H9 (cell line): ENCODE measurements at regions not wholly inside any gene's neighbourhood (a gene's known extent, or its start where the extent isn't known, plus 50 kb on each side); places are given as distances from the start of the nearest gene placed in this dataset.

Experiments used
- DNase-seq: peaks from one replicate; pipeline ENCODE4 v3.0.0-alpha.2; 2017
- H2AFZ ChIP-seq: one replicate; pipeline ENCODE4 v1.6.1; 2013; ENCODE audit warnings: mild to moderate bottlenecking, low read length, control low read depth, moderate library complexity
- H2AK5ac ChIP-seq: 2 replicates; pipeline ENCODE4 v1.6.1; 2013; ENCODE audit warnings: low read length, control low read depth, mixed read lengths; ENCODE audit not compliant: insufficient read length
- H2BK120ac ChIP-seq: one replicate; pipeline ENCODE4 v1.6.1; 2013; ENCODE audit warnings: low read depth, mild to moderate bottlenecking, low read length, control low read depth, inconsistent platforms; ENCODE audit not compliant: poor library complexity, severe bottlenecking
- H2BK12ac ChIP-seq: 2 replicates; pipeline ENCODE4 v1.6.1; 2013; ENCODE audit warnings: low read length, control low read depth, mixed read lengths, low read depth; ENCODE audit not compliant: insufficient read length
- H2BK15ac ChIP-seq: 2 replicates; pipeline ENCODE4 v1.6.1; 2013; ENCODE audit warnings: low read depth, low read length, control low read depth
- H2BK20ac ChIP-seq: one replicate; pipeline ENCODE4 v1.6.1; 2013; ENCODE audit warnings: low read depth, mild to moderate bottlenecking, low read length, control low read depth, inconsistent platforms; ENCODE audit not compliant: poor library complexity, severe bottlenecking
- H2BK5ac ChIP-seq: 2 replicates; pipeline ENCODE4 v1.6.1; 2013; ENCODE audit warnings: low read length, control low read depth, mixed read lengths; ENCODE audit not compliant: insufficient read length
- H3K14ac ChIP-seq: 2 replicates; pipeline ENCODE4 v1.6.1; 2013; ENCODE audit warnings: low read length, control low read depth; ENCODE audit not compliant: insufficient read depth
- H3K18ac ChIP-seq: 2 replicates; pipeline ENCODE4 v1.6.1; 2013; ENCODE audit warnings: low read depth, mild to moderate bottlenecking, mixed read lengths, low read length, control low read depth; ENCODE audit not compliant: insufficient read length
- H3K23ac ChIP-seq: 2 replicates; pipeline ENCODE4 v1.6.1; 2013; ENCODE audit warnings: low read length, control low read depth, mixed read lengths, low read depth; ENCODE audit not compliant: insufficient read length
- H3K23me2 ChIP-seq: 2 replicates; pipeline ENCODE4 v1.6.1; 2013; ENCODE audit warnings: low read depth, mild to moderate bottlenecking, mixed read lengths, low read length, control low read depth; ENCODE audit not compliant: insufficient read length, poor library complexity, severe bottlenecking
- H3K27ac ChIP-seq: 2 replicates; pipeline ENCODE4 v1.5.1; 2013; ENCODE audit warnings: low read length, control low read depth, mixed read lengths, low read depth; ENCODE audit not compliant: insufficient read length
- H3K27me3 ChIP-seq: 2 replicates; pipeline ENCODE4 v1.6.1; 2013; ENCODE audit warnings: low read length, control low read depth, inconsistent platforms; ENCODE audit not compliant: insufficient read depth
- H3K4ac ChIP-seq: 2 replicates; pipeline ENCODE4 v1.6.1; 2013; ENCODE audit warnings: low read depth, mild to moderate bottlenecking, control low read depth, inconsistent platforms, low read length, moderate library complexity
- H3K4me1 ChIP-seq: 2 replicates; pipeline ENCODE4 v1.6.1; 2013; ENCODE audit warnings: low read length, control low read depth, inconsistent platforms; ENCODE audit not compliant: insufficient read depth
- H3K4me2 ChIP-seq: 2 replicates; pipeline ENCODE4 v1.6.1; 2013; ENCODE audit warnings: low read length, control low read depth, mixed read lengths; ENCODE audit not compliant: insufficient read length, insufficient read depth
- H3K56ac ChIP-seq: 2 replicates; pipeline ENCODE4 v1.6.1; 2013; ENCODE audit warnings: low read depth, mild to moderate bottlenecking, mixed read lengths, low read length, control low read depth; ENCODE audit not compliant: insufficient read length
- H3K79me1 ChIP-seq: 2 replicates; pipeline ENCODE4 v1.6.1; 2013; ENCODE audit warnings: low read depth, mild to moderate bottlenecking, moderate library complexity, low read length, control low read depth, inconsistent platforms; ENCODE audit not compliant: insufficient read depth, poor library complexity, severe bottlenecking
- H3K79me2 ChIP-seq: 2 replicates; pipeline ENCODE4 v1.6.1; 2013; ENCODE audit warnings: low read length, control low read depth, inconsistent platforms; ENCODE audit not compliant: insufficient read depth
- H3K9ac ChIP-seq: 2 replicates; pipeline ENCODE4 v1.6.1; 2013; ENCODE audit warnings: low read length, control low read depth, mixed read lengths; ENCODE audit not compliant: insufficient read length; ENCODE audit errors: extremely low read depth
- H3K9me3 ChIP-seq: one replicate; pipeline ENCODE4 v1.6.1; 2013; ENCODE audit warnings: low read depth, low read length, inconsistent platforms; ENCODE audit not compliant: control insufficient read depth
- H3T11ph ChIP-seq: one replicate; pipeline ENCODE4 v1.6.1; 2013; ENCODE audit warnings: mild to moderate bottlenecking, low read length, control low read depth, inconsistent platforms
- H4K20me1 ChIP-seq: one replicate; pipeline ENCODE4 v1.6.1; 2013; ENCODE audit not compliant: control insufficient read depth, insufficient read length, insufficient read depth
- H4K5ac ChIP-seq: 2 replicates; pipeline ENCODE4 v1.6.1; 2013; ENCODE audit warnings: low read depth, mild to moderate bottlenecking, mixed read lengths, low read length, control low read depth; ENCODE audit not compliant: insufficient read length
- H4K8ac ChIP-seq: replicated peaks from 2 replicates; pipeline ENCODE4 v1.6.1; 2013; ENCODE audit warnings: low read length, control low read depth, mixed read lengths, low read depth; ENCODE audit not compliant: insufficient read length
- H4K91ac ChIP-seq: 2 replicates; pipeline ENCODE4 v1.6.1; 2013; ENCODE audit warnings: low read depth, mild to moderate bottlenecking, moderate library complexity, mixed read lengths, low read length, control low read depth; ENCODE audit not compliant: insufficient read length
- H3K27ac Mint-ChIP-seq, 3 experiments: 2 replicates in 2 of 3; 3 replicates in 1 of 3; pipeline ENCODE4 v1.8.0; 2020 to 2021; ENCODE audit warnings: mixed read lengths in 3 of 3, mild to moderate bottlenecking in 1 of 3, moderate library complexity in 1 of 3
- H3K27me3 Mint-ChIP-seq: 2 replicates; pipeline ENCODE4 v1.8.0; 2021; ENCODE audit warnings: low read depth, mild to moderate bottlenecking, moderate library complexity, mixed read lengths
- H3K36me3 Mint-ChIP-seq, 3 experiments: 2 replicates in 2 of 3; 3 replicates in 1 of 3; pipeline ENCODE4 v1.8.0; 2020 to 2021; ENCODE audit warnings: low read depth in 3 of 3, mixed read lengths in 3 of 3; ENCODE audit not compliant: insufficient read depth in 1 of 3
- H3K4me1 Mint-ChIP-seq, 2 experiments: 2 replicates each; pipeline ENCODE4 v1.8.0; 2020; ENCODE audit warnings: mixed read lengths in 2 of 2
- H3K4me3 Mint-ChIP-seq, 2 experiments: 2 replicates in 1 of 2; 3 replicates in 1 of 2; pipeline ENCODE4 v1.8.0; 2020 to 2021; ENCODE audit warnings: mild to moderate bottlenecking in 2 of 2, mixed read lengths in 2 of 2, moderate library complexity in 1 of 2
- H3K9me3 Mint-ChIP-seq, 2 experiments: 2 replicates in 1 of 2; 3 replicates in 1 of 2; pipeline ENCODE4 v1.8.0; 2020; ENCODE audit warnings: mild to moderate bottlenecking in 2 of 2, mixed read lengths in 2 of 2, moderate library complexity in 1 of 2
- WGBS: extraction: QIAGEN DNeasy Blood & Tissue Kit; methylation state at CpG from one replicate; pipeline ENCODE4 v1.1.7; 2013; ENCODE audit warnings: missing lambda C conversion rate, low lambda C conversion rate, mixed read lengths; ENCODE audit not compliant: insufficient read length; ENCODE audit errors: extremely low coverage; 5-methylcytosine and 5-hydroxymethylcytosine counted together
- TF ChIP-seq, protein P1 (sequence below): fragments of 200-600 bp; sonication (generic); conservative IDR thresholded peaks from 3 replicates; pipeline ENCODE4 v1.8.0; 2021; ENCODE audit warnings: antibody characterized with exemption, mild to moderate bottlenecking

DNA sequence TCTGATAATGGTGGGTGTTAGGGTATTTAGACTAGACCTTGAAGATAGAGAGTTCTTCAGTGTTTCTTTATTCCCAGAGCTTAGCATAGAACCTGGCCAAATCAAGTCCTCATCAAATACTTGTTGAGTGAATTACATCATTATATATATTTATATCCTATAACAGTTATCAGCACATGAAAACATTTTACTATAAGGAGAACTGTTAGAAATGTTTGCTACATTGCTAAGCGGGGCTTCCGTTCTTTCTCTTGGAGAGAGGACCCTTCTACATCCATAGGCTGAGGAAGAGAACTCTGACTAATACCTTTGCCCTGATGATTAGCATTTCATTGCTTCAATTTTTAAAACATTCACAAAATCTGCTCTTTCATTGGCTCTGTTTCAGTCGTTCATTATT, 66.5 kb upstream of the NBL1 start:
- H3K79me2 ChIP-seq = no peaks in the 10 kb centered on the region
- no peak overlapping the region for H3K4me3 Mint-ChIP-seq

More for the DNA sequence above, 66.5 kb upstream of the NBL1 start:
- H3K18ac ChIP-seq = no peak overlapping the region
- DNase-seq = no peak
- H3K27me3 ChIP-seq = no peaks in the 10 kb centered on the region
- H3K14ac ChIP-seq = no peak overlapping the region
- H3K4me1 Mint-ChIP-seq = peaks cover 4 to 9% of the 10 kb centered on the region in 2 experiments; a peak in 2 of 4 replicates
- H2BK15ac ChIP-seq = no peak overlapping the region
- H3K79me1 ChIP-seq = no peaks in the 10 kb centered on the region
- no peaks in the 10 kb centered on the region for H3K9me3 ChIP-seq
- no peak overlapping the region for H3K56ac ChIP-seq
- no peak overlapping the region for H2BK20ac ChIP-seq
- no peaks in the 10 kb centered on the region for H3K4me1 ChIP-seq
- H3K4me2 ChIP-seq = no peak overlapping the region
- H2AFZ ChIP-seq = no peak overlapping the region
- H3K9me3 Mint-ChIP-seq = peaks cover 0 to 3% of the 10 kb centered on the region in 2 experiments; a peak in 1 of 5 replicates
- H2BK120ac ChIP-seq = no peak overlapping the region
- no peak overlapping the region for H3K27ac ChIP-seq
- H3K23ac ChIP-seq = no peak overlapping the region
- no peak overlapping the region for H4K8ac ChIP-seq
- no peak overlapping the region for H3K9ac ChIP-seq
- no peak overlapping the region for H3K27ac Mint-ChIP-seq
- H4K5ac ChIP-seq = no peak overlapping the region
- no peak overlapping the region for H2BK5ac ChIP-seq
- H3T11ph ChIP-seq = no peak overlapping the region
- no peaks in the 10 kb centered on the region for H3K23me2 ChIP-seq
- no peak overlapping the region for H3K4ac ChIP-seq
- H4K91ac ChIP-seq = no peak overlapping the region
- WGBS = no CpG with 5 or more reads among the region's 3 CpGs
- peaks cover 16% of the 10 kb centered on the region for H3K27me3 Mint-ChIP-seq
- no peaks in the 10 kb centered on the region for H4K20me1 ChIP-seq
- no peaks in the 10 kb centered on the region for H3K36me3 Mint-ChIP-seq
- H2AK5ac ChIP-seq = no peak overlapping the region
- TF ChIP-seq, protein P1, sequence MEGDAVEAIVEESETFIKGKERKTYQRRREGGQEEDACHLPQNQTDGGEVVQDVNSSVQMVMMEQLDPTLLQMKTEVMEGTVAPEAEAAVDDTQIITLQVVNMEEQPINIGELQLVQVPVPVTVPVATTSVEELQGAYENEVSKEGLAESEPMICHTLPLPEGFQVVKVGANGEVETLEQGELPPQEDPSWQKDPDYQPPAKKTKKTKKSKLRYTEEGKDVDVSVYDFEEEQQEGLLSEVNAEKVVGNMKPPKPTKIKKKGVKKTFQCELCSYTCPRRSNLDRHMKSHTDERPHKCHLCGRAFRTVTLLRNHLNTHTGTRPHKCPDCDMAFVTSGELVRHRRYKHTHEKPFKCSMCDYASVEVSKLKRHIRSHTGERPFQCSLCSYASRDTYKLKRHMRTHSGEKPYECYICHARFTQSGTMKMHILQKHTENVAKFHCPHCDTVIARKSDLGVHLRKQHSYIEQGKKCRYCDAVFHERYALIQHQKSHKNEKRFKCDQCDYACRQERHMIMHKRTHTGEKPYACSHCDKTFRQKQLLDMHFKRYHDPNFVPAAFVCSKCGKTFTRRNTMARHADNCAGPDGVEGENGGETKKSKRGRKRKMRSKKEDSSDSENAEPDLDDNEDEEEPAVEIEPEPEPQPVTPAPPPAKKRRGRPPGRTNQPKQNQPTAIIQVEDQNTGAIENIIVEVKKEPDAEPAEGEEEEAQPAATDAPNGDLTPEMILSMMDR = no peak
- no peak overlapping the region for H2BK12ac ChIP-seq
